ENCODE measurements at regions not wholly inside any gene's neighbourhood (a gene's known extent, or its start where the extent isn't known, plus 50 kb on each side); places are given as distances from the start of the nearest gene placed in this dataset.

DNA sequence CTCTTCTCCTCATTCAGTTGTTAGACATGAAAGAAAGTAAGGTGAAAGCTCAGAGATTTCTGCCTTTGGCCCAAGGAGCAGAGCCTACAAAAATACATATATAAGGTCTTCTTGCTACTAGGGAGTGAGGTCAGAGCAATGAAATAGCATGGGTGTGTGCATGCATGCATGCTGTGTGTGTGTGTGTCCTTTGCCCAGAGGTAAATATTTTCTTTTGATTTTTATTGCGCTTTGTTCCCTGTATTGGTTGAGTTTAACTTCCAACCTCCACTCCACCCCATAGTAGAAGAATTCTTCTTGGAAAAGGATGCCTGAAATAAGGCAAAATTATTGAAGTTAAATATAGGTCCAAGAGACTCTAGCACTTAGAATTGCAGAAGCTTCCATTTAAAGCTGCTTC is 248.0 kb upstream of the PTGER4 start:
- TF ChIP-seq HDGF (IDR thresholded peaks at IDR 0.05; ENCODE audit: borderline replicate concordance), result no peak
- TF ChIP-seq CTBP1 (IDR thresholded peaks at IDR 0.05; ENCODE audit: borderline replicate concordance), result no peak
- TF ChIP-seq LEF1 (IDR thresholded peaks at IDR 0.05; ENCODE audit: borderline replicate concordance), result no peak
- no peak for TF ChIP-seq FOXM1 (IDR thresholded peaks at IDR 0.05; ENCODE audit: borderline replicate concordance)
- no peak for TF ChIP-seq SUZ12 (IDR thresholded peaks at IDR 0.05)
- TF ChIP-seq ZNF384 (IDR thresholded peaks at IDR 0.05), result no peak
- no peak for TF ChIP-seq FOXK2 (IDR thresholded peaks at IDR 0.05)
- no peak for TF ChIP-seq BHLHE40 (IDR thresholded peaks at IDR 0.05; ENCODE audit: borderline replicate concordance)
- TF ChIP-seq SP1 (IDR thresholded peaks at IDR 0.05), result no peak
- no peak for TF ChIP-seq ELF4 (IDR thresholded peaks at IDR 0.05)
- TF ChIP-seq, protein P1, sequence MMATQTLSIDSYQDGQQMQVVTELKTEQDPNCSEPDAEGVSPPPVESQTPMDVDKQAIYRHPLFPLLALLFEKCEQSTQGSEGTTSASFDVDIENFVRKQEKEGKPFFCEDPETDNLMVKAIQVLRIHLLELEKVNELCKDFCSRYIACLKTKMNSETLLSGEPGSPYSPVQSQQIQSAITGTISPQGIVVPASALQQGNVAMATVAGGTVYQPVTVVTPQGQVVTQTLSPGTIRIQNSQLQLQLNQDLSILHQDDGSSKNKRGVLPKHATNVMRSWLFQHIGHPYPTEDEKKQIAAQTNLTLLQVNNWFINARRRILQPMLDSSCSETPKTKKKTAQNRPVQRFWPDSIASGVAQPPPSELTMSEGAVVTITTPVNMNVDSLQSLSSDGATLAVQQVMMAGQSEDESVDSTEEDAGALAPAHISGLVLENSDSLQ (IDR thresholded peaks at IDR 0.05), result no peak
- TF ChIP-seq FOXA1 (IDR thresholded peaks at IDR 0.05), result no peak
- TF ChIP-seq NFRKB (IDR thresholded peaks at IDR 0.05), result no peak
- no peak for TF ChIP-seq L3MBTL2 (conservative IDR thresholded peaks at IDR 0.05)
